HEK293 (cell line): ENCODE measurements at regions not wholly inside any gene's neighbourhood (a gene's known extent, or its start where the extent isn't known, plus 50 kb on each side); places are given as distances from the start of the nearest gene placed in this dataset.
"Not testable (repeated sequence)": the region's sequence is repeated elsewhere in the genome, so short reads cannot be mapped to it uniquely, and the experiment has no call there.

Source experiments
- CTCF ChIA-PET: fragments of 350-600 bp; formaldehyde crosslinking; extraction: SDS; loops from one replicate; lab custom pipeline; 2021; ENCODE audit warnings: antibody characterized with exemption; lab: Yijun Ruan, JAX
- POLR2A ChIA-PET: fragments of 300-600 bp; formaldehyde crosslinking; extraction: SDS; loops from one replicate; lab custom pipeline; 2020; ENCODE audit warnings: antibody characterized with exemption, inconsistent platforms; lab: Yijun Ruan, JAX
- H3K27ac ChIP-seq: fragments of 200-500 bp; sonication (Bioruptor generic); 2 replicates; pipeline ENCODE4 v1.5.1; 2014; ENCODE audit warnings: low read depth, low read length, control low read depth, inconsistent platforms; ENCODE audit errors: extremely low read depth
- H3K36me3 ChIP-seq, 2 experiments: fragments of 200-500 bp in 1 of 2; sonication (Bioruptor generic) in 1 of 2; 1 replicate in 1 of 2; 2 replicates in 1 of 2; pipeline ENCODE4 v1.5.1; 2014 to 2017; ENCODE audit warnings: inconsistent platforms in 2 of 2, low read length in 2 of 2; ENCODE audit not compliant: control insufficient read depth in 2 of 2, insufficient read depth in 1 of 2
- H3K4me1 ChIP-seq: fragments of 200-500 bp; sonication (Bioruptor generic); 2 replicates; pipeline ENCODE4 v1.5.1; 2014; ENCODE audit warnings: mild to moderate bottlenecking, low read length, inconsistent platforms; ENCODE audit not compliant: control insufficient read depth, insufficient read depth
- H3K4me3 ChIP-seq: 2 replicates; pipeline ENCODE4 v1.5.1; 2011; ENCODE audit warnings: low read depth, mild to moderate bottlenecking, control low read depth, low read length, moderate library complexity
- H3K9me3 ChIP-seq: fragments of 200-500 bp; sonication (Bioruptor generic); 2 replicates; pipeline ENCODE4 v1.5.1; 2014; ENCODE audit warnings: low read depth, low read length, inconsistent platforms; ENCODE audit not compliant: control insufficient read depth, insufficient read depth
- ZIC2 ChIP-seq: fragments of 450-650 bp; formaldehyde crosslinking; IDR thresholded peaks from 2 replicates; pipeline ENCODE4 v1.5.1; 2016; ENCODE audit warnings: missing biosample characterization, missing genetic modification characterization
- ZNF10 ChIP-seq: fragments of 450-650 bp; formaldehyde crosslinking; IDR thresholded peaks from 2 replicates; pipeline ENCODE4 v1.5.1; 2017; ENCODE audit warnings: missing biosample characterization, missing genetic modification characterization
- ZNF133 ChIP-seq: fragments of 450-650 bp; formaldehyde crosslinking; IDR thresholded peaks from 2 replicates; pipeline ENCODE4 v1.5.1; 2016; ENCODE audit warnings: missing biosample characterization, missing genetic modification characterization
- ZNF211 ChIP-seq: fragments of 450-650 bp; formaldehyde crosslinking; IDR thresholded peaks from 2 replicates; pipeline ENCODE4 v1.5.1; 2016; ENCODE audit warnings: low read depth, missing biosample characterization, missing genetic modification characterization
- ZNF473 ChIP-seq: fragments of 450-650 bp; formaldehyde crosslinking; IDR thresholded peaks from 2 replicates; pipeline ENCODE4 v1.5.1; 2017; ENCODE audit warnings: missing biosample characterization, missing genetic modification characterization
- ZNF621 ChIP-seq: fragments of 450-650 bp; formaldehyde crosslinking; IDR thresholded peaks from 2 replicates; pipeline ENCODE4 v1.5.1; 2017; ENCODE audit warnings: missing biosample characterization, missing genetic modification characterization
- ZNF658 ChIP-seq: fragments of 450-650 bp; formaldehyde crosslinking; IDR thresholded peaks from 2 replicates; pipeline ENCODE4; 2016; ENCODE audit warnings: missing biosample characterization, missing genetic modification characterization
- ZNF792 ChIP-seq: fragments of 450-650 bp; formaldehyde crosslinking; IDR thresholded peaks from 2 replicates; pipeline ENCODE4 v1.5.1; 2016; ENCODE audit warnings: missing biosample characterization, missing genetic modification characterization
- ZNF837 ChIP-seq: fragments of 450-650 bp; formaldehyde crosslinking; IDR thresholded peaks from 2 replicates; pipeline ENCODE4 v1.5.1; 2016; ENCODE audit warnings: missing biosample characterization, missing genetic modification characterization
- ZSCAN23 ChIP-seq: fragments of 450-650 bp; formaldehyde crosslinking; IDR thresholded peaks from 2 replicates; pipeline ENCODE4 v1.5.1; 2016; ENCODE audit warnings: missing biosample characterization, missing genetic modification characterization
- TF ChIP-seq, protein P1 (sequence below): fragments of 450-650 bp; formaldehyde crosslinking; IDR thresholded peaks from 2 replicates; pipeline ENCODE4 v1.5.1; 2016; ENCODE audit warnings: missing biosample characterization, missing genetic modification characterization
- TF ChIP-seq, protein P2 (sequence below): fragments of 450-650 bp; formaldehyde crosslinking; IDR thresholded peaks from 2 replicates; pipeline ENCODE4 v1.5.1; 2016; ENCODE audit warnings: missing biosample characterization, missing genetic modification characterization
- TF ChIP-seq, protein P3 (sequence below): fragments of 450-650 bp; IDR thresholded peaks from 2 replicates; pipeline ENCODE4 v1.5.1; 2018; ENCODE audit warnings: missing biosample characterization, mild to moderate bottlenecking, missing genetic modification characterization
- TF ChIP-seq, protein P4 (sequence below): fragments of 450-650 bp; formaldehyde crosslinking; IDR thresholded peaks from 2 replicates; pipeline ENCODE4 v1.5.1; 2017; ENCODE audit warnings: missing biosample characterization, missing genetic modification characterization
- TF ChIP-seq, protein P5 (sequence below): fragments of 450-650 bp; formaldehyde crosslinking; IDR thresholded peaks from 2 replicates; pipeline ENCODE4 v1.5.0; 2017; ENCODE audit warnings: missing biosample characterization, missing genetic modification characterization, borderline replicate concordance

DNA sequence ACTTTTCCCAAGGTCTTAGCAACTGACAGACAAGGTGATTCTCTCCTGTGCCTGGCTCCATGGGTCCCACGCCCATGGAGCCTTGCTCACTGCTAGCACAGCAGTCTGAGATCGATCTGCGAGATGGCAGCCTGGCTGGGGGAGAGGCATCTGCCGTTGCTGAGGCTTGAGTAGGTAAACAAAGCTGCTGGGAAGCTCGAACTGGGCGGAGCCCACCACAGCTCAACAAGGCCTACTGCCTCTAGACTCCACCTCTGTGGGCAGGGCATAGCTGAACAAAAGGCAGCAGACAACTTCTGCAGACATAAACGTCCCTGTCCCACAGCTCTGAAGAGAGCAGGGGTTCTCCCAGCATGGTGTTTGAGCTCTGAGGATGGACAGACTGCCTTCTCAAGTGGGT is 224.9 kb upstream of the CNR1 start:
- H3K4me3 ChIP-seq, POLR2A ChIA-PET, H3K9me3 ChIP-seq, H3K36me3 ChIP-seq, CTCF ChIA-PET, H3K4me1 ChIP-seq, H3K27ac ChIP-seq: not testable (repeated sequence)

DNA sequence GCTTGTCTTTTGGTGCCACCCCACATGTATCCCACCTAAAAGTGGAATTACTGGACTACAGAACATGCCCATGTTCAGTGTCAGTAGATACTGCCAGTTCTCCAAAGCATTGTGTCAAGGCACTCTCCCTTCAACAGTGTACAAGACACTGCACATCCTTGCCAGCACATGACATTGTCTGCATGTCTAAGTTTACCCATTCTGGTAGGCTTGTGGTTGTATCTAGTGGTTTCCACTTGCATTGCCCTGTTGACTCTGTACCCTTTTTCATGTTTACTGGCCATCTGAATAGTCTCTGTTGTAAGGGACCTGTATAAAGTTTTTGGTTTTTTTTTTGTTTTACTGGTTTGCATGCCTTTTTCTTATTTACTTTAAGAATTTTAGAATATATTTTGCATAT is 222.4 kb upstream of the CNR1 start:
- CTCF ChIA-PET, result no interaction called here

DNA sequence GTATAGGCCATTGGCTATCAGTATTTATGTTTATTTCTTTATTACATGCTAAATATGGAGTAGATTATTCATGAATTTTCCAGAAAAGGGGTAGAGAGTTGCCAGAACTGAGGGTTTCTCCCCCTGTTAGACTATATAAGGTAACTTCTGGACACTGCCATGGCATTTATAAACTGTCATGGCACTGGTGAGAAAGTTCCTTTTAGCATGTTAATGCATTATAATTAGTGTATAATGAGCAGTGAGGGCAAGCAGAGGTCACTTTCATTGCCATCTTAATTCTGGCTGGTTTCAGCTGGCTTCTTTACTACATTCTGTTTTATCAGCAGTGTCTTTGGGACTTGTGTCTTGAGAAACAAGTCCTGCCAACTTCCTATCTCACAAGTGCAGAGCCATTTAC is 220.0 kb upstream of the CNR1 start:
- CTCF ChIA-PET, result interaction anchor here (0.5 kb wide), 1 partner anchor 481 kb away, joined by 5 read pairs; no protein-coding TSS in a partner anchor
- TF ChIP-seq ZIC2 (no peak), ZNF837 (tag by site-specific recombination) (no peak)
- TF ChIP-seq, protein P1, sequence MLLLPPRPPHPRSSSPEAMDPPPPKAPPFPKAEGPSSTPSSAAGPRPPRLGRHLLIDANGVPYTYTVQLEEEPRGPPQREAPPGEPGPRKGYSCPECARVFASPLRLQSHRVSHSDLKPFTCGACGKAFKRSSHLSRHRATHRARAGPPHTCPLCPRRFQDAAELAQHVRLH, result no peak
- Histone ChIP-seq H3K9me3 (no peaks in the 10 kb centered on the region), H3K4me1 (no peaks in the 10 kb centered on the region), H3K4me3 (no peak overlapping the region), H3K27ac (no peak overlapping the region), H3K36me3 (no peaks in the 10 kb centered on the region)
- POLR2A ChIA-PET, result no interaction called here

More for the DNA sequence above, 222.4 kb upstream of the CNR1 start:
- no peaks in the 10 kb centered on the region for H3K36me3 ChIP-seq
- POLR2A ChIA-PET, result no interaction called here
- no peaks in the 10 kb centered on the region for H3K9me3 ChIP-seq
- H3K4me3 ChIP-seq, result no peak overlapping the region
- TF ChIP-seq, protein P2, sequence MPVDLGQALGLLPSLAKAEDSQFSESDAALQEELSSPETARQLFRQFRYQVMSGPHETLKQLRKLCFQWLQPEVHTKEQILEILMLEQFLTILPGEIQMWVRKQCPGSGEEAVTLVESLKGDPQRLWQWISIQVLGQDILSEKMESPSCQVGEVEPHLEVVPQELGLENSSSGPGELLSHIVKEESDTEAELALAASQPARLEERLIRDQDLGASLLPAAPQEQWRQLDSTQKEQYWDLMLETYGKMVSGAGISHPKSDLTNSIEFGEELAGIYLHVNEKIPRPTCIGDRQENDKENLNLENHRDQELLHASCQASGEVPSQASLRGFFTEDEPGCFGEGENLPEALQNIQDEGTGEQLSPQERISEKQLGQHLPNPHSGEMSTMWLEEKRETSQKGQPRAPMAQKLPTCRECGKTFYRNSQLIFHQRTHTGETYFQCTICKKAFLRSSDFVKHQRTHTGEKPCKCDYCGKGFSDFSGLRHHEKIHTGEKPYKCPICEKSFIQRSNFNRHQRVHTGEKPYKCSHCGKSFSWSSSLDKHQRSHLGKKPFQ, result no peak
- TF ChIP-seq ZSCAN23, result no peak
- no peak for TF ChIP-seq ZNF473 (tag by site-specific recombination)
- no peak for TF ChIP-seq ZNF621 (tag by site-specific recombination)
- no peak for TF ChIP-seq ZNF792 (tag by site-specific recombination)
- TF ChIP-seq ZNF658, result no peak
- TF ChIP-seq, protein P3, sequence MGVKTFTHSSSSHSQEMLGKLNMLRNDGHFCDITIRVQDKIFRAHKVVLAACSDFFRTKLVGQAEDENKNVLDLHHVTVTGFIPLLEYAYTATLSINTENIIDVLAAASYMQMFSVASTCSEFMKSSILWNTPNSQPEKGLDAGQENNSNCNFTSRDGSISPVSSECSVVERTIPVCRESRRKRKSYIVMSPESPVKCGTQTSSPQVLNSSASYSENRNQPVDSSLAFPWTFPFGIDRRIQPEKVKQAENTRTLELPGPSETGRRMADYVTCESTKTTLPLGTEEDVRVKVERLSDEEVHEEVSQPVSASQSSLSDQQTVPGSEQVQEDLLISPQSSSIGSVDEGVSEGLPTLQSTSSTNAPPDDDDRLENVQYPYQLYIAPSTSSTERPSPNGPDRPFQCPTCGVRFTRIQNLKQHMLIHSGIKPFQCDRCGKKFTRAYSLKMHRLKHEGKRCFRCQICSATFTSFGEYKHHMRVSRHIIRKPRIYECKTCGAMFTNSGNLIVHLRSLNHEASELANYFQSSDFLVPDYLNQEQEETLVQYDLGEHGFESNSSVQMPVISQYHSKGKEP, result no peak
- no peak for TF ChIP-seq ZNF133 (tag by site-specific recombination)
- TF ChIP-seq, protein P4, sequence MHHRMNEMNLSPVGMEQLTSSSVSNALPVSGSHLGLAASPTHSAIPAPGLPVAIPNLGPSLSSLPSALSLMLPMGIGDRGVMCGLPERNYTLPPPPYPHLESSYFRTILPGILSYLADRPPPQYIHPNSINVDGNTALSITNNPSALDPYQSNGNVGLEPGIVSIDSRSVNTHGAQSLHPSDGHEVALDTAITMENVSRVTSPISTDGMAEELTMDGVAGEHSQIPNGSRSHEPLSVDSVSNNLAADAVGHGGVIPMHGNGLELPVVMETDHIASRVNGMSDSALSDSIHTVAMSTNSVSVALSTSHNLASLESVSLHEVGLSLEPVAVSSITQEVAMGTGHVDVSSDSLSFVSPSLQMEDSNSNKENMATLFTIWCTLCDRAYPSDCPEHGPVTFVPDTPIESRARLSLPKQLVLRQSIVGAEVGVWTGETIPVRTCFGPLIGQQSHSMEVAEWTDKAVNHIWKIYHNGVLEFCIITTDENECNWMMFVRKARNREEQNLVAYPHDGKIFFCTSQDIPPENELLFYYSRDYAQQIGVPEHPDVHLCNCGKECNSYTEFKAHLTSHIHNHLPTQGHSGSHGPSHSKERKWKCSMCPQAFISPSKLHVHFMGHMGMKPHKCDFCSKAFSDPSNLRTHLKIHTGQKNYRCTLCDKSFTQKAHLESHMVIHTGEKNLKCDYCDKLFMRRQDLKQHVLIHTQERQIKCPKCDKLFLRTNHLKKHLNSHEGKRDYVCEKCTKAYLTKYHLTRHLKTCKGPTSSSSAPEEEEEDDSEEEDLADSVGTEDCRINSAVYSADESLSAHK (tag by site-specific recombination), result no peak
- no peak for TF ChIP-seq ZNF10 (tag by site-specific recombination)
- TF ChIP-seq ZNF211 (tag by site-specific recombination), result no peak
- TF ChIP-seq, protein P5, sequence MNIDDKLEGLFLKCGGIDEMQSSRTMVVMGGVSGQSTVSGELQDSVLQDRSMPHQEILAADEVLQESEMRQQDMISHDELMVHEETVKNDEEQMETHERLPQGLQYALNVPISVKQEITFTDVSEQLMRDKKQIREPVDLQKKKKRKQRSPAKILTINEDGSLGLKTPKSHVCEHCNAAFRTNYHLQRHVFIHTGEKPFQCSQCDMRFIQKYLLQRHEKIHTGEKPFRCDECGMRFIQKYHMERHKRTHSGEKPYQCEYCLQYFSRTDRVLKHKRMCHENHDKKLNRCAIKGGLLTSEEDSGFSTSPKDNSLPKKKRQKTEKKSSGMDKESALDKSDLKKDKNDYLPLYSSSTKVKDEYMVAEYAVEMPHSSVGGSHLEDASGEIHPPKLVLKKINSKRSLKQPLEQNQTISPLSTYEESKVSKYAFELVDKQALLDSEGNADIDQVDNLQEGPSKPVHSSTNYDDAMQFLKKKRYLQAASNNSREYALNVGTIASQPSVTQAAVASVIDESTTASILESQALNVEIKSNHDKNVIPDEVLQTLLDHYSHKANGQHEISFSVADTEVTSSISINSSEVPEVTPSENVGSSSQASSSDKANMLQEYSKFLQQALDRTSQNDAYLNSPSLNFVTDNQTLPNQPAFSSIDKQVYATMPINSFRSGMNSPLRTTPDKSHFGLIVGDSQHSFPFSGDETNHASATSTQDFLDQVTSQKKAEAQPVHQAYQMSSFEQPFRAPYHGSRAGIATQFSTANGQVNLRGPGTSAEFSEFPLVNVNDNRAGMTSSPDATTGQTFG (tag by site-specific recombination), result no peak
- no peak overlapping the region for H3K27ac ChIP-seq
- H3K4me1 ChIP-seq, result no peaks in the 10 kb centered on the region
